ENCODE measurements at regions not wholly inside any gene's neighbourhood (a gene's known extent, or its start where the extent isn't known, plus 50 kb on each side); places are given as distances from the start of the nearest gene placed in this dataset.
"Not testable (repeated sequence)": the region's sequence is repeated elsewhere in the genome, so short reads cannot be mapped to it uniquely, and the experiment has no call there.

DNA sequence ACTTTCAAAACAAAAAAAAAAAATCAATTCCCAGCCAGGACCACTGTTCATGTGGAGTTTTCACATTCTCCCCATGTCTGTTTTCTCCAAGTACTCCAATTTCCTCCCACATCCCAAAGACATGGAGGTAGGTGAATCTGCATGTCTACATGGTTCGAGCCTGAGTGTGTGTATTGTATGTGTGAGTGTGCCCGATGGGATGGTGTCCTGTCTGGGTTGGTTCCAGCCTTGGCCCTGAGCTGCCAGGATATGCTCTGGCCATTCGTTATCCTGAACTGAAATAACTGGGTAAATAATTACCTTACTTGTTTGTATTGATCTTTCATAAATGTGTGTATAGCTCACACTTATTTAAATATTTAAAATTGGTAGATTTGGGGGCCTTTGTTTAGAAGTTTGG is 452.3 kb upstream of the RORB start:
- no peak overlapping the region for H3K4me3 Mint-ChIP-seq
- no peaks in the 10 kb centered on the region for H3K4me1 Mint-ChIP-seq
- H3K27me3 Mint-ChIP-seq, result no peaks in the 10 kb centered on the region

DNA sequence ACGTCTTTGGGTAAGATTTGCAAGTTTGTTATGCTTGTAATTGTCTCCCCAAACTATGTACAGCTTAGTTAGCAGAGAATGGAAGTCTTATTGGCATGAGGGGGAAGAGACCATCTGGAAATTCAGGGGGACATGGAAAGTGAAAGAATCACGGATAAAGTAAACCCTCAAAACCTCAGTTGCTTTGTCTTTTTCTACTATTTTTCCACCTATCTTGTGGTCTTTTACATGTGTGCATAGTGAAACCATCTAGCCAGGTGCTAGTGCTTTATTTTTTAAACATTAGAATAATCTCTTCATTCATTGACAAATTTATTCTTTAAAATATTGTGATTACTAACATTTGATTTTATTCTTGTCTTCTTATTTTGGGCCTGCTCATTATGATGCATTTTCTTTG is 441.1 kb upstream of the RORB start:
- no peaks in the 10 kb centered on the region for H3K27me3 Mint-ChIP-seq
- H3K4me1 Mint-ChIP-seq, result no peaks in the 10 kb centered on the region
- no peak overlapping the region for H3K4me3 Mint-ChIP-seq
- H3K27ac Mint-ChIP-seq, result no peak overlapping the region
- H3K36me3 Mint-ChIP-seq, result no peaks in the 10 kb centered on the region
- peaks cover 4 to 16% (median 6%) of the 10 kb centered on the region in 3 donors for H3K9me3 Mint-ChIP-seq

More for the DNA sequence above, 452.3 kb upstream of the RORB start:
- peaks cover 0 to 9% (median 2%) of the 10 kb centered on the region in 3 donors for H3K9me3 Mint-ChIP-seq
- no peak overlapping the region for H3K27ac Mint-ChIP-seq
- no peaks in the 10 kb centered on the region for H3K36me3 Mint-ChIP-seq

DNA sequence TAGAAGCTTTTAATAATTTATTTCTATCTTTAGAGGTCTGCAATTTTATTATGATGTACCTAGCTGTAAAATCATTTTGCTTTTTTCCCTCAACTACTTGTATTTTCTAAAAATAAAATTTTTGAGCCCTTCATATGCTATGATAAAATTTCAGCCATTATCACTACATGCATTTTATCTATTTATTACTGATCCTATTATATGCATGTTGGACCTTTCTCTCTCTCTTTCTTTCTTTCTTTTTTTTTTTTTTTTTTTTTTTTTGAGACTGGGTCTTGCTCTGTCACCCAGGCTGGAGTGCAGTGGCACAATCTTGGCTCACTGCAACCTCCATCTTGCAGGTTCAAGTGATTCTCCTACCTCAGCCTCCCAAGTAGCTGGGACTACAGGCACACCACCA is 440.1 kb upstream of the RORB start:
- not testable (repeated sequence) for H3K36me3 Mint-ChIP-seq, H3K27me3 Mint-ChIP-seq, H3K4me1 Mint-ChIP-seq, H3K27ac Mint-ChIP-seq, H3K4me3 Mint-ChIP-seq
- H3K9me3 Mint-ChIP-seq, result peaks cover 3 to 16% (median 3%) of the 10 kb centered on the region in 3 donors

DNA sequence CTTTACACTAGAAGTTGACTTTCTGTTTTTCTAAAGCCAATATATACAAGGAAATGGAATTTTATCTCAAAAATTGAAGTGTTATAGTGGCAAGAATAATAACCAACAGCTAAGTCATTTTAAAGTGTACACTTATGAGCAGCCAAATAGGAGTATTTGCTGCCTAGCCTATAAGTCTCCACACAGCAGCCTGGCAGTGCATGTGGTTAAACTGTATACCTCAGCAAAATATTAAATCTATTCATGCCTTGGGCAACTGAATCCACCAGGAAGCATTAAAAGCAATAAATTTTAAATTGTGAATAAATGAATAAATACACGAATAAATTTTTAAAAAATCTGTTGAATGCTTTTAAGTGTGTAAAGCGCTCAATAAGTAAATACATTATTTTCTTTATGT is 432.4 kb upstream of the RORB start:
- Mint-ChIP-seq H3K27ac (no peak overlapping the region), H3K4me3 (no peak overlapping the region), H3K9me3 (peaks cover 2 to 5% (median 2%) of the 10 kb centered on the region in 3 donors), H3K27me3 (no peaks in the 10 kb centered on the region), H3K36me3 (no peaks in the 10 kb centered on the region), H3K4me1 (no peaks in the 10 kb centered on the region)

DNA sequence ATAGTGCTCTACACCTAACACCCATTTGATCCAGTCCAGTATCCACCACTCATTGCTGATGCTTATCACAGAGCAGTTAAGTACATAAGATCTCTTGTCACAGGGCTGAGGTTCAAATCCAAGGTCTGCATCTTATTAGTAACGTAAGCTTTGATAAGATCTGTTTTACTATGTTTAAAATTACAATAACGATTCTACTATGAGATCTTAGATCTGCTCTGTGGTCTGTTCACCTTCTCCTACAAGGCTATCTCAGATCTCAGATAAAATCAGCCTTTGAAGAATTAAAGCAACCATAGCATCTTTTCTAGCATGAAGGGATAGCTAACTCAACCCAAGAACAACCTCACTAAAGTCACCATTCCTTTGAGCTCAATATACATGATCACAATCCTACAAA is 431.0 kb upstream of the RORB start:
- no peaks in the 10 kb centered on the region for H3K27me3 Mint-ChIP-seq

DNA sequence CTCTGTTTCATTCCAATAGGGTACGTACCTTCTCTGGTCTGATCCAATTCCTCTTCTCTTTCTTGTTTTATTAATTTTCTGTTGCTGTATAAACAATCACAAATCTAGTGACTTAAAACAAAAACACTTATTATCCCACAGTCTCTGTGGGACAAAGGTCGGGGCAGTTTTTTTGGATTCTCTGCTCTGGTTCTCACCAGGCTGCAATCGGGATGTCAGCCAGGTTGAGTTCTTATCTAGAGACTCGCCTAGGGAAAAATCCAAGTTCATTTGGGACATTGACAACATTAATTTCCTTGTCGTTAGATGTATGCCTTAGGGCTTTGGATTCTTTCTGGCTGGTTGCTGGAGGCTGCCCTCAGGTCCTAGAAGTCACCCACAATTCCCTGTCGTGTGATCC is 430.5 kb upstream of the RORB start:
- no peaks in the 10 kb centered on the region for H3K27me3 Mint-ChIP-seq
- no peak overlapping the region for H3K27ac Mint-ChIP-seq
- no peaks in the 10 kb centered on the region for H3K36me3 Mint-ChIP-seq
- no peaks in the 10 kb centered on the region for H3K4me1 Mint-ChIP-seq
- no peak overlapping the region for H3K4me3 Mint-ChIP-seq
- H3K9me3 Mint-ChIP-seq, result peaks cover 2 to 5% (median 3%) of the 10 kb centered on the region in 3 donors

More for the DNA sequence above, 431.0 kb upstream of the RORB start:
- no peak overlapping the region for H3K4me3 Mint-ChIP-seq
- no peaks in the 10 kb centered on the region for H3K4me1 Mint-ChIP-seq
- H3K27ac Mint-ChIP-seq, result no peak overlapping the region
- peaks cover 2 to 3% (median 2%) of the 10 kb centered on the region in 3 donors for H3K9me3 Mint-ChIP-seq
- H3K36me3 Mint-ChIP-seq, result no peaks in the 10 kb centered on the region

DNA sequence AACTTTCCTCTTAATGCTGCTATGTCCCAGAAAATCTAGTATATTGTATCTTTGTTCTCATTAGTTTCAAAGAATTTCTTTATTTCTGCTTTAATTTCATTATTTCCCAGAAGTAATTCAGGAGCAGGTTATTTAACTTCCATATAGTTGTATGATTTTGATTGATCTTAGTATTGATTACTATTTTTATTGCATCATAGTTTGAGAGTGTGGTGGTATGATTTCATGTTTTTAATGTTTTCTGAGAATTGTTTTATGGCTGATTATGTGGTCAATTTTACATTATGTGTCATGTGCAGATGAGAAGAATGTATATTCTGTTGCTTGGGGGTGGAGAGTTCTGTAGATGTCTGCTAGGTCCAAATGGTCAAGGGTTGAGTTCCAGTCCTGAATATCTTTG is 425.6 kb upstream of the RORB start:
- Mint-ChIP-seq H3K4me1 (no peaks in the 10 kb centered on the region), H3K27ac (no peak overlapping the region), H3K4me3 (no peak overlapping the region), H3K9me3 (peaks cover 0 to 13% (median 2%) of the 10 kb centered on the region in 3 donors), H3K36me3 (no peaks in the 10 kb centered on the region), H3K27me3 (no peaks in the 10 kb centered on the region)

DNA sequence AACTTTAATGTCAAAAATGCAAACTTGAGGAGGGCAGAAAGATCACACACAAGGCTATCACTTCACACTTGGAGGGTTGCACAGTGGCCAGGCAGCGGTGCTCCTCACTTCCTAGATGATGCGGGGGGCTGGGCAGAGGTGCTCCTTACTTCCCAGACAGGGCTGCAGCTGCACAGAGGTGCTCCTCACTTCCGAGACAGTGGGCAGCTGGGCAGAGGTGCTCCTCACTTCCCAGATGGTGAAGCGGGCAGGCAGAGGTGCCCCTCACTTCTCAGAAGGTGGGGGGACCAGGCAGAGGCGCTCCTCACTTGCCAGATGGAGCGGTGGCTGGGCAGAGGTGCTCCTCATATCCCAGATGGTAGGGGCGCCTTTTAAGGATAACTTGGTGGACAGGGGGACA is 423.2 kb upstream of the RORB start:
- H3K27me3 Mint-ChIP-seq, result no peaks in the 10 kb centered on the region
- H3K4me1 Mint-ChIP-seq, result no peaks in the 10 kb centered on the region
- no peak overlapping the region for H3K4me3 Mint-ChIP-seq
- peaks cover 0 to 13% (median 2%) of the 10 kb centered on the region in 3 donors for H3K9me3 Mint-ChIP-seq
- no peak overlapping the region for H3K27ac Mint-ChIP-seq
- no peaks in the 10 kb centered on the region for H3K36me3 Mint-ChIP-seq

DNA sequence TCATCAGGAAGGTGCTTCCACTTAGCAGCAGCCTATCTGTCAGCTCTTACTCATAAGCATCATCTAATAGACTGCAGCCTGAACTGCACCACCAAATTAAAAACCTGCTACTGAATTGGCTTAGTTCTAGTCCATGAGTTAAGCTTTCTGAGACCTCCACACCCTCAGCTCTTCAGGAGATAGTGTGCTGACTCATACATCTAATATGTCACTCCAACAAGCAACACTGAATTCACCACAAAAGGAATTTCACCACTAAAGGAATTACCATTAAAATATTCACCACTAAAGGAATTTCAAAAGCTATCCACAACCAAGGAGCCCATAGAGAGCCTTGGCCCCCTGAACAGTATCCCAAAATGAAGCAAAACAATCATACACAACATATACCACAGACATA is 418.5 kb upstream of the RORB start:
- no peaks in the 10 kb centered on the region for H3K36me3 Mint-ChIP-seq
- no peaks in the 10 kb centered on the region for H3K4me1 Mint-ChIP-seq
- no peak overlapping the region for H3K4me3 Mint-ChIP-seq
- peaks cover 0 to 5% (median 5%) of the 10 kb centered on the region in 3 donors for H3K9me3 Mint-ChIP-seq
- H3K27me3 Mint-ChIP-seq, result no peaks in the 10 kb centered on the region
- H3K27ac Mint-ChIP-seq, result no peak overlapping the region

DNA sequence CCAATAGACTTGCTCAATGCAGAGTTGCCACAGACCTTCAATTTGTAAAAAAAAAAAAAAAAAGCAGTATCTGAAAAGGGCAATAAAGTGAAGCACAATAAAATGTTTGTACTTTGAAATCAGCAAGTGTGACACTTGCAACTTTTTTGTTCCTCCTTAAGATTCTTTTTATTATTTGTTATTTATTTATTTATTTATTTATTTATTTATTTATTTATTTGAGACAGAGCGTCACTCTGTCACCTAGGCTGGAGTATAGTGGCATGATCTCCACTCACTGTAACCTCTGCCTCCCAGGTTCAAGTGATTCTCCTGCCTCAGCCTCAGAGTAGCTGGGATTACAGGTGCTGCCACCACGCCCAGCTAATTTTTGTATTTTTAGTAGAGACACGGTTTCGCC is 416.5 kb upstream of the RORB start:
- not testable (repeated sequence) for H3K4me1 Mint-ChIP-seq, H3K27me3 Mint-ChIP-seq, H3K9me3 Mint-ChIP-seq

DNA sequence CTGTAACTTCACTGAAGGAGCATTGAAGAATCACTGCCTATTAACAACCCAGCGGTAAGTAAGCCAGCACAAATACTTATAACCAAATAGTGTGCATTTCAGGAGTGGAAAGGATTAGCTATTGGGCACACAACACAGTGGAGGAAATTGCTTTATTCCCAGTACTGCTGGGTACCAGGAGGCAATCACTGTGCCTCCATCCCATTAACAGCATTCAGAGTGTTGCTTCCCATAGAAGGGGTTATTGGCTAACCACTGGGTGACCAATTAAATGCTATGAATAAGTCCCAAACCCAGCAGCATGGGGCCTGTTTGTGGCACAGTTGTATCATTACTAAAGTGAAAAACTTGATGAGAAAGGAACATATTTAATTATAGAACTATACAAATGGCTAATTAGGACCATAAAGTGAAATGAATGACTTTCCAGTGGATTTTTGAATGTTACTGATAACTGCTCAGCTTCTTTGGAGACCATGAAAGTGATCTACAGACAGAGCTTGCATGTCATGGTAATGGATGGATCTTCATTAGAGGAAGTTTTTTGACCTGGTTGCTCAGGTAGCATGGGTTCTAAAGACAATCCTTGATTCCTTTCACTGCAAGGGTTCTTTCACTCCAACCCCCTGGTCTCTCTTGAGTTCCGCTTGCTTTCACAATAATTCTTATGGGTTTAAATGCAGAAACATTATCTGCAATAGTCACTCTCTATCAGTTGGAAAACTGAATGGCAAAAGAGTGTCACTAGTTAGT is 413.3 kb upstream of the RORB start:
- Mint-ChIP-seq H3K4me1 (no peaks in the 10 kb centered on the region), H3K9me3 (peaks cover 0 to 5% (median 5%) of the 10 kb centered on the region in 3 donors), H3K27ac (no peak overlapping the region), H3K27me3 (peaks cover 1% of the 10 kb centered on the region), H3K36me3 (no peaks in the 10 kb centered on the region), H3K4me3 (no peak overlapping the region)

More for the DNA sequence above, 416.5 kb upstream of the RORB start:
- not testable (repeated sequence) for H3K27ac Mint-ChIP-seq, H3K36me3 Mint-ChIP-seq, H3K4me3 Mint-ChIP-seq

DNA sequence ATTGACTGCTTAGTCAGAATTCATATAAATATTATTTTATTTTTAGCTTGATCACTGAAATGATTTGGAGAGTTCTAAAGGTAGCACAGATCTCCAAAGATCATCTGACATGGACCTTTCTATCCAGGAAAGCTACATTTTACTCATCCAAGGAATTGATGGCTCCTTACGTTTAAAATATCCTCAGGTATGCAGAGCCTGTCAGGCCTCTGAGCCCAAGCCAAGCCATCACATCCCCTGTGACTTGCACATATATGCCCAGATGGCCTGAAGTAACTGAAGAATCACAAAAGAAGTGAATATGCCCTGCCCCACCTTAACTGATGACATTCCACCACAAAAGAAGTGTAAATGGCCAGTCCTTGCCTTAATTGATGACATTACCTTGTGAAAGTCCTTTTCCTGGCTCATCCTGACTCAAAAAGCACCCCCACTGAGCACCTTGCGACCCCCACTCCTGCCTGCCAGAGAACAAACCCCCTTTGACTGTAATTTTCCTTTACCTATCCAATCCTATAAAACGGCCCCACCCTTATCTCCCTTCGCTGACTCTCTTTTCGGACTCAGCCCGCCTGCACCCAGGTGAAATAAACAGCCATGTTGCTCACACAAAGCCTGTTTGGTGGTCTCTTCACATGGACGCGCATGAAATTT is 411.6 kb upstream of the RORB start:
- not testable (repeated sequence) for H3K4me3 Mint-ChIP-seq, H3K36me3 Mint-ChIP-seq, H3K9me3 Mint-ChIP-seq, H3K27ac Mint-ChIP-seq, H3K27me3 Mint-ChIP-seq, H3K4me1 Mint-ChIP-seq

DNA sequence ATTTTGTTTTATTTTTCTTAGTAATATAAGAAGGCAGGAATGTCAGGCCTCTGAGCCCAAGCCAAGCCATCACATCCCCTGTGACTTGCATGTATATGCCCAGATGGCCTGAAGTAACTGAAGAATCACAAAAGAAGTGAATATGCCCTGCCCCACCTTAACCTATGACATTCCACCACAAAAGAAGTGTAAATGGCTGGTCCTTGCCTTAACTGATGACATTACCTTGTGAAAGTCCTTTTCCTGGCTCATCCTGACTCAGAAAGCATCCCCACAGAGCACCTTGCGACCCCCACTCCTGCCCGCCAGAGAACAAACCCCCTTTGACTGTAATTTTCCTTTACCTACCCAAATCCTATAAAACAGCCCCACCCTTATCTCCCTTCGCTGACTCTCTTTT is 406.2 kb upstream of the RORB start:
- not testable (repeated sequence) for H3K4me3 Mint-ChIP-seq, H3K9me3 Mint-ChIP-seq, H3K27me3 Mint-ChIP-seq, H3K36me3 Mint-ChIP-seq, H3K4me1 Mint-ChIP-seq
- H3K27ac Mint-ChIP-seq, result peak overlapping the region in 1 of 3 donors; percentile 65

DNA sequence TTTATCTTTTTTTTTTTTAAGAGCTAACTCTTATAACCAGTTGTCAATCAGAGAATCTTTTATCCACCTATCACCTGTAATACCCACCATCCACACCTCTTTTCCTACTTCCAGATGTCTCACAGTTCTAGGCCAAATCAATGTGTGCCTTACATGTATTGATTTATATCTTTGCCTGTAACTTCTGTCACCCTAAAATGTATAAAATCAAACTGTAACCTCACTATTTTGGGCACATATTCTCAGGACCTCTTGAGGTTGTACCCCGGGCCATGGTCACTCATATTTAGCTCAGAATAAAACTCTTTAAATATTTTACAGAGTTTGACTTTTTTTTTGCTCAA is 404.7 kb upstream of the RORB start:
- Mint-ChIP-seq H3K4me3 (no peak overlapping the region), H3K27me3 (peaks cover 1% of the 10 kb centered on the region), H3K9me3 (peaks cover 0 to 6% (median 0%) of the 10 kb centered on the region in 3 donors), H3K4me1 (no peaks in the 10 kb centered on the region), H3K36me3 (no peaks in the 10 kb centered on the region), H3K27ac (no peak overlapping the region)

DNA sequence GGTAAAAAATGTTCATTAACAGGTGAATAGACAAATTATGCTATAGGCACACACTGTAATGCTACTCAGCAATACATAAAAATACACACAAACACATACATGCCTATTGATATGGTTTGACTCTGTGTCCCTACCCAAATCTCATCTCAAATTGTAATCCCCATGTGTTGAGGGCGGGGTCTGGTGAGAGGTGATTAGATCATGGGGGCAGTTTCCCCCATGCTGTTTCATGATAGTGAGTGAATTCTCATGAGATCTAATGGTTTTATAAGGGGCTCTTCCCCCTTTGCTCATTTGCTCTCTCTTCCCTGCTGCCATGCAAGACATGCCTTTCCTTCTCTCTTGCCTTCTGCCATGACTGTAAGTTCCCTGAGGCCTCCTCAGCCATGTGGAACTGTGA is 403.1 kb upstream of the RORB start:
- H3K27ac Mint-ChIP-seq, H3K36me3 Mint-ChIP-seq, H3K4me1 Mint-ChIP-seq, H3K9me3 Mint-ChIP-seq, H3K4me3 Mint-ChIP-seq, H3K27me3 Mint-ChIP-seq: not testable (repeated sequence)

DNA sequence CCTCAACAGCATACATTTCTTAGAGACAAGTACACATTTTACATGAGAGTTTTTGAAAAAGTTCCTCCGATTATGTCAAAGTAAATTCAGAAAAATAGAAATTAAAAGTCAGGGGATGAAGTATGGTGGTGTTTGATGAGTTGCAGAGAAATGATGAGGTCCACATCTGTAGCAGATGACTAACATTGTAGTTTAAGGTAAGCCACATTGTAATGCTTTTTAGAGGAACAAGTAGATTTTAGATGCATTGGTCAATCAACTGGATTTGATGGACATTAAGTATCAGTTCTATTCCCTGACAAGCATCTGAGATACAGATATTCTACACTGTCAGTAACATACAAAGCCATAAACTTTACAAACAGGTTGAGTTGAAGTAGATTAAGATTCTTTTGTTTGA is 402.4 kb upstream of the RORB start:
- peaks cover 0 to 6% (median 0%) of the 10 kb centered on the region in 3 donors for H3K9me3 Mint-ChIP-seq

More for the DNA sequence above, 402.4 kb upstream of the RORB start:
- Mint-ChIP-seq H3K4me3 (no peak overlapping the region), H3K27me3 (no peaks in the 10 kb centered on the region), H3K4me1 (no peaks in the 10 kb centered on the region), H3K27ac (no peak overlapping the region), H3K36me3 (no peaks in the 10 kb centered on the region)

Measured in IgD-negative memory B cell (primary cell).